Erythroblast (primary cell): ENCODE measurements at regions not wholly inside any gene's neighbourhood (a gene's known extent, or its start where the extent isn't known, plus 50 kb on each side); places are given as distances from the start of the nearest gene placed in this dataset.

ENCODE experiments used
- GATA1 ChIP-seq: IDR thresholded peaks from 2 replicates; pipeline ENCODE4 v1.6.1; 2011; ENCODE audit warnings: low read depth, mild to moderate bottlenecking, control low read depth, low read length, moderate library complexity
- POLR2A ChIP-seq: IDR thresholded peaks from 2 replicates; pipeline ENCODE4 v1.6.1; 2011; ENCODE audit warnings: mild to moderate bottlenecking, low read length

DNA sequence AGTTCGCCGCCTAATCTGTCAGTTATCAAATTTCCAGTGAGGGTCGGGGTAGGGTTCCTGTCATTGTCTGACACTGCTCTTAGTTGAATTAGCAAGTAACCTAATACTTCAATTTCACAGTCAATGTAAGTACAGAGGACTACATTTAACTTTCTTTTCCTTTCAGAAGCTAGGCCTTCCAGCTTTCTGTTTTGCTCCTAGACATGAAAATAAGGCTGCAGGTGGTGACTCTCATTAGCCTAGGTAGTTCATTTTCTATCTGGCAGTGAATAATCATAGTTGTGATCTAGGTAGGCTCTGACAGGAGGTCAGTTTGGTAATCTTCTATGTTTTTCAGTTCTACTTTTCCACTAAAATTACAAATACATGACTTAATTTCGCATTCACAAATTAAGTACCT, 783.1 kb downstream of the MRPL39 start:
- TF ChIP-seq GATA1 (no peak), POLR2A (no peak)
